Calu3 (cell line): ENCODE measurements at regions not wholly inside any gene's neighbourhood (a gene's known extent, or its start where the extent isn't known, plus 50 kb on each side); places are given as distances from the start of the nearest gene placed in this dataset.

Experiments
- BruUV-seq: library from RNA; stranded (reverse); fragments of 400-500 nt; replicated peaks from 2 replicates; lab custom pipeline; 2021; lab: Mats Ljungman, UMichigan
- CTCF ChIA-PET: fragments of 300-600 bp; sonication (Branson Sonifier 250); formaldehyde crosslinking; loops from one replicate; lab custom pipeline; 2022; ENCODE audit warnings: antibody characterized with exemption; lab: Charles Lee
- DNase-seq: peaks from one replicate; pipeline ENCODE4 v3.0.0; 2022
- H3K27ac Mint-ChIP-seq: one replicate; pipeline ENCODE4 v1.8.0; 2022; ENCODE audit warnings: mixed read lengths; ENCODE audit not compliant: unreplicated experiment
- H3K27me3 Mint-ChIP-seq: one replicate; pipeline ENCODE4 v1.8.0; 2022; ENCODE audit warnings: mixed read lengths; ENCODE audit not compliant: unreplicated experiment
- H3K36me3 Mint-ChIP-seq: one replicate; pipeline ENCODE4 v1.8.0; 2022; ENCODE audit warnings: mild to moderate bottlenecking, moderate library complexity, mixed read lengths; ENCODE audit not compliant: insufficient read depth, unreplicated experiment
- H3K4me1 Mint-ChIP-seq: one replicate; pipeline ENCODE4 v1.8.0; 2022; ENCODE audit warnings: mild to moderate bottlenecking, low read depth, mixed read lengths; ENCODE audit not compliant: unreplicated experiment
- H3K4me3 Mint-ChIP-seq: one replicate; pipeline ENCODE4 v1.8.0; 2022; ENCODE audit warnings: mild to moderate bottlenecking, low read depth, moderate library complexity, mixed read lengths; ENCODE audit not compliant: unreplicated experiment
- H3K9me3 Mint-ChIP-seq: one replicate; pipeline ENCODE4 v1.8.0; 2022; ENCODE audit warnings: low read depth, mixed read lengths; ENCODE audit not compliant: unreplicated experiment
- CTCF ChIP-seq: fragments of 200-600 bp; IDR thresholded peaks from one replicate; pipeline ENCODE4 v1.8.0; 2022; ENCODE audit warnings: antibody characterized with exemption; ENCODE audit not compliant: unreplicated experiment
- intact Hi-C: fragments of 100-400 bp; cut with micrococcal nuclease; formaldehyde crosslinking; loops from one replicate; pipeline ENCODE4 v1.10.0; 2022; ENCODE audit not compliant: unreplicated experiment

- no peak overlapping the region for H3K27ac Mint-ChIP-seq
- CTCF ChIA-PET: no interaction called here
- no peaks in the 10 kb centered on the region for H3K27me3 Mint-ChIP-seq
- H3K4me1 Mint-ChIP-seq: no peaks in the 10 kb centered on the region
- intact Hi-C loops: no loop called here
- no peak overlapping the region for H3K4me3 Mint-ChIP-seq
- no peak for TF ChIP-seq CTCF
- H3K36me3 Mint-ChIP-seq: no peaks in the 10 kb centered on the region
- BruUV-seq: no TSS peak
- H3K9me3 Mint-ChIP-seq: peaks cover 4% of the 10 kb centered on the region
- no peak for DNase-seq
These were observed 171.9 kb downstream of the MAGEB5 start for GRCh38 chrX:26387906-26388305.

- BruUV-seq: no TSS peak
- H3K9me3 Mint-ChIP-seq: peaks cover 2% of the 10 kb centered on the region
- H3K27ac Mint-ChIP-seq: no peak overlapping the region
- CTCF ChIA-PET: no interaction called here
- intact Hi-C loops: no loop called here
- DNase-seq: no peak
- H3K27me3 Mint-ChIP-seq: no peaks in the 10 kb centered on the region
- no peak for TF ChIP-seq CTCF
- no peaks in the 10 kb centered on the region for H3K36me3 Mint-ChIP-seq
- no peaks in the 10 kb centered on the region for H3K4me1 Mint-ChIP-seq
- H3K4me3 Mint-ChIP-seq: no peak overlapping the region
These were observed 160.2 kb downstream of the MAGEB5 start for GRCh38 chrX:26376037-26376708.

GRCh38 chrX:26375346-26375745, 159.4 kb downstream of the MAGEB5 start:
- Mint-ChIP-seq H3K27ac (no peak overlapping the region), H3K27me3 (no peaks in the 10 kb centered on the region), H3K9me3 (peaks cover 2% of the 10 kb centered on the region), H3K4me3 (no peak overlapping the region), H3K4me1 (no peaks in the 10 kb centered on the region), H3K36me3 (no peaks in the 10 kb centered on the region)
- CTCF ChIA-PET: interaction anchor here (0.6 kb wide), 1 partner anchor 236 kb away, joined by 3 read pairs; no protein-coding TSS in a partner anchor
- TF ChIP-seq CTCF: no peak
- DNase-seq: no peak
- intact Hi-C loops: no loop called here
- BruUV-seq: no TSS peak

- no peak for TF ChIP-seq CTCF
- Mint-ChIP-seq H3K27ac (no peak overlapping the region), H3K4me1 (no peaks in the 10 kb centered on the region), H3K9me3 (peaks cover 2% of the 10 kb centered on the region), H3K27me3 (no peaks in the 10 kb centered on the region), H3K4me3 (no peak overlapping the region), H3K36me3 (no peaks in the 10 kb centered on the region)
- CTCF ChIA-PET: no interaction called here
- intact Hi-C loops: no loop called here
- BruUV-seq: no TSS peak
- DNase-seq: no peak
These were observed 157.9 kb downstream of the MAGEB5 start for GRCh38 chrX:26373829-26374228.
